ENCODE measurements at regions not wholly inside any gene's neighbourhood (a gene's known extent, or its start where the extent isn't known, plus 50 kb on each side); places are given as distances from the start of the nearest gene placed in this dataset.
"Not testable (repeated sequence)": the region's sequence is repeated elsewhere in the genome, so short reads cannot be mapped to it uniquely, and the experiment has no call there.

- DNase-seq (ENCODE audit: low spot score): no peak
These were observed 120.6 kb upstream of the JADE1 start for GRCh38 chr4:128688846-128689437.

- no peak for DNase-seq (ENCODE audit: low spot score)
These were observed 121.3 kb upstream of the JADE1 start for GRCh38 chr4:128688033-128688721.

GRCh38 chr4:128686810-128687209, 122.7 kb upstream of the JADE1 start:
- DNase-seq (ENCODE audit: low spot score): no peak

GRCh38 chr4:128686032-128686465, 123.5 kb upstream of the JADE1 start:
- DNase-seq (ENCODE audit: low spot score): no peak

GRCh38 chr4:128684016-128684415, 125.5 kb upstream of the JADE1 start:
- no peak for DNase-seq (ENCODE audit: low spot score)

DNA sequence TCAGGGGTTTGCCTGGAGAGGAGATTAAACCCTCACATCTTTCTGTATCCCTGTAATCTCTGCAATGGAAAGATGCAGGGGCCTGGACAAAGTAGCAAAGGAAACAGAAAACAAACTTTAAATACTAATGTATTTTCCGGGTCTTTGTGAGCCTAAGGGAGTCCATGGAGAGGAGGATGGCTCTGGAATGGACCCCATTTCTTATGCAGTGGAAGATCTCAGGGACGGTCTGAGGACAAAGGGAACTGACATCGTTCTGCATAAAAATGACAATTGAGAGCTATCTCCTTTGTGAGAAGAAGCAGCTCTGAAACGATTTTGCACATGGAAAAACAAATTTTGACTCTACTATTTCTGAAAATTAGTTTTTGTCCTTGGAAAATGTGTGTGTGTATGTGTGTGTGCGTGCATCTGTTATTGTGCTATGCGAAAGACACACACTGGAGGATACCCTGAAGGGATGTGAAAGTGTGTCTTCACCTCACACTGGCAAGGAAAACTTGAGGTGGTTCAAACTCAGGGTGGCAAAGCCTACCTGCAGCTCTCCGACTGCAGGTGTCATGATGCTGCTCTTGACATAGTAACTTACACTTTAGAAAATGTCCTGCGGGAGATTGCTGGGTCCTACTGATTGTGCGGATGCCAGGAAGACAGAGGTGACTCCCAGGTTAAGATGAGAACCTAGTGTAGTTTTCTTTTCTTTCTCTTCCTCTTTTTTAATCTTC, 126.4 kb upstream of the JADE1 start:
- DNase-seq (ENCODE audit: low spot score): no peak

- DNase-seq (ENCODE audit: low spot score): no peak
These were observed 133.4 kb upstream of the JADE1 start for GRCh38 chr4:128676095-128676494.

GRCh38 chr4:128675083-128675482, 134.4 kb upstream of the JADE1 start:
- DNase-seq (ENCODE audit: low spot score): no peak

- not testable (repeated sequence) for DNase-seq (ENCODE audit: low spot score)
These were observed 136.3 kb upstream of the JADE1 start for GRCh38 chr4:128673159-128673558.

GRCh38 chr4:128672596-128672995, 136.9 kb upstream of the JADE1 start:
- DNase-seq (ENCODE audit: low spot score): not testable (repeated sequence)

DNA sequence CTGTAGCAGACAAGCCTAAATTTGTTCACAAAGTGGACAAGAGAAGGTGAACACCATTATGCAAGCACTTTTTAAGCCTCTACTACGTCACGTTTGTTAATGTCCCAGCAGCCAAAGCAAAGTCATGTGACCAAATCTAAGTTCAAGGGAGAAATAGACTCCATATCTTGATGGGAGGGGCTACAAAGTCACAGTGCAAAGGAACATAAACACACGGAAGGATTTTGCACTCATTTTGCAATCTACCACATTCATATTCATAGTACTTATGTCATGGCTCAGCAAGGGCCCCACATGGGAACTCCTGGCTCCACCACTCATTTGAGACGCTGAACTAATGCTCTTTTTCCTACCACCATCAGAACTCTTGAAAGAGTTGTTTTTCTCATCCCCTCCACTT, 139.0 kb upstream of the JADE1 start:
- no peak for DNase-seq (ENCODE audit: low spot score)

DNA sequence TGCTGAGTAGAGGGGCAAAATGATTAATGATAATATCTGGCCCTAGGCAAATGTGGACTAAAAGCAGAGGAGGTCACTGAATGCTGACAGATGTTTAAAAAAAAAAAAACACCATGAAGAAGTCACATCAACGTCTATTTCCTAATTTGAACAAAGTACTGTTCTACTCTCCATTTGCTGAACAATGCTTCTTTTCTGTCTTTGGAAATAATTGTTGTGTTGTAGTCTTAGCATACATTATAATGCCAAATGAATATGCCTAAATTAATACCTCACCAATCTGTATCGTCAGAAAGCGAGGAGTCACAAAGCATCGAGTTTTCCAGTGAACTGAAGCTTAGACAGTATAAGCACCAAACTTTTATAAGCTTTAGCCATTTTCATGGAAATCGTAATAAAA, 140.9 kb upstream of the JADE1 start:
- no peak for DNase-seq (ENCODE audit: low spot score)

- no peak for DNase-seq (ENCODE audit: low spot score)
These were observed 144.0 kb upstream of the JADE1 start for GRCh38 chr4:128665514-128665913.

DNA sequence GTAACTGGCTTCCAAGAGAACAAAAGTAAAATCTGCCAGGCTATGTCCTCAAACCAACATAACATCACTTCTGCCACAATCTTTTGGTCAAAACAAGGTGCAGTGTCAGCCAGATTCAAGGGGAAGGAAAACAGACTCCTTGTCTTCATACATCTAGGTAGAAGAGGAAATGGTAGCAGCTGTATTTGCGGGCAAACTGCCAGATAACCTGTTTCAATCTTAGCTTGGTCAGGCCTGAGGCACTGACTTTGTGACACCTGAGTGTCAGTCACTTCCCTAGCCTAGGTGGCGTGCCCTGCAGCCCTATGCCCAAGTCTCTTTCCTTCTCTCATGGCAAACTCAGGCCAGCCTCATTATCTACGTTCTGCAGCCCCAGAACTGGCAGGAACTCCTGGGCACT, 146.2 kb upstream of the JADE1 start:
- no peak for DNase-seq (ENCODE audit: low spot score)

DNA sequence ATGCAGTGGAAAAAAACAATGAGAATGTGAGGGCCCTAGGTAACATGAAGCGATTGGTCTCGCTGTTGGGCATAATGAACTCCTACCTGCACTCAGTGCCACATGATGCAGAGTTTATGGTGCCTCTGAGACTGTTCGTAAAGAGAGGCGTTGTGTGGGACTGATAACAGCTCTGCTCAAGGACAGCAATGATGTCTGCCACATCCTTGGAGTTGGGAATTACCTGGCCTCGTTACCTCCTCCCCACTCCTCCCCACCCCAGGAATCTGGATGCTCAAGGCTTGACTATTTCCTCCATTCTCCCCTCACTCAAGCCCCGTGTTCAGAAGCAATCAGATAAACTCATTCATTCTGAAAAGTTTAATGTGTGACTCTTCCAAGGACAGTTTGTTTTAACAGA, 148.0 kb upstream of the JADE1 start:
- no peak for DNase-seq (ENCODE audit: low spot score)

GRCh38 chr4:128660361-128661215, 148.9 kb upstream of the JADE1 start:
- peak; percentile 52 for DNase-seq (ENCODE audit: low spot score)

- peak; percentile 25 for DNase-seq (ENCODE audit: low spot score)
These were observed 151.3 kb upstream of the JADE1 start for GRCh38 chr4:128658214-128658631.

GRCh38 chr4:128657638-128658037, 151.9 kb upstream of the JADE1 start:
- DNase-seq (ENCODE audit: low spot score): no peak

- no peak for DNase-seq (ENCODE audit: low spot score)
These were observed 155.0 kb upstream of the JADE1 start for GRCh38 chr4:128654465-128654864.

DNA sequence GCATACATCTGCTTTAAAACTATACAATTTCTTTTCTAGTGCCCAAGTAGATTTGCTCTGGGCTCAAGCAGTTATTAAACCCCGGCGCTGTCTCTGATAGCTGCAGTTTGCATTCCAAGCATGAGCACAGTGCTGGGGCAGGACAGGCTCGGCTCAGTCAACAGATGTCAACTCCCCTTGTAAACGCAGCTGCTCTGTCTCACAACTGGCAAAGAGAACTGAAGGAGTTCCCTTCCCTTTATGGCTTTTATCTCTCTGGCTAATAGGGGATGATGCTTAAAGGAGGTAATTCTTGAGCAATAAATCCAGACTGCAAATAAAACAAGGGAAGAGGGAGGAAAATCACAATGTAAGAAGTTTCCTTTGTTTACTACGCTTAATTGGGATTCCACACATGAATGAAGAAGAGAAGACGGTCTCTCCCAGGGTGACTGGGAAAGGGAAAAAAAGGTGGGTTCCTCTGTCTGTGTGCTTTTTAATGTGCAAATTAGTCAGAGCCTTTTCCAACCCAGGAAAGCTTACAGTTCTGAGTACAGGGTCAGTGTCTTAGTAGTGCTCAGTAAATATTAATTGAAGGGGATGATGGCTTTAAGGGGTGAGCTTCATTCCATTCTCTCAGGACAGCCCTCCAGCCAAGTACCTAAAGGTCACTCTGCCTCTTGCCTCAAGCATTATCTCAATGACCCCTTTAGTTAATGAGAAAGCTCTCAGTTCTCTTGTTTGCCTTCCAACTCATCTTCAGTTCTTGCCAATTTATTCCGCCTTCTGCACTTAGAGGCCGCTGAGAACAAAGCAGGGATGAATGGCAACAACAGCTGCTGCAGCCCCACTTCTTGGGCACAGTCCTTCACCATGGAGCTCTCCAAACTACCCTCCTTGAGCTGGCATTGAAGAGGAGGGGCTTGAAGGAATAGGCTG, 155.7 kb upstream of the JADE1 start:
- peak; percentile 36 for DNase-seq (ENCODE audit: low spot score)

DNA sequence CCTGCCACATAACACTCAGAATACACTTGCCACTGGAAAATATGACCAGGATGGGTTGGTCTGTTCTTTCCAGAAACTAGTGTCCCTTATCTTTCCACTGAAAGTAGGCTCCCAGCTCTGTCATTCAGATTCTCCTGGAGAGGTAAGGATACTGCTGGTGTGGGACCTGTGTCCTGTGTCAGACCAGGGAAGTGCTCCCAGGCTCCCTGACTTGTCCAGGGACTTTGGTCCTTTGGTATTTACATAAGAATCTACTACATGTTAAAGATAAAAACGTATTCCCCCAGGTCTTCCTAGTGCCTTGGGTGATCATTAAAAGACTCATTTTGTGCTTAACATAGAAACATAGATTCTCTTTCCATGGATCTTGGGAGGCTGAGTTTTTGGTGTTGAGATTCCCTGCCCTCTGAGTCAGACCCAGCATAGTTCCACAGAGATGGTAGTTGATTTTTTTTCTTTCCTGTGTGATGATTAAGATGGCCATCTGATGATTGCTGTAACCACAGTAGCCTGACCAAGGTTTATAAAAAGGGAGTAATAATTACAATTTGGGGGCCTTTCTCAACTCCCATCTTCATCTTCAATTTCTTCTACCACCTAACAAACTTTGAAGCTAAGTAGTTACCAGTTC, 159.8 kb upstream of the JADE1 start:
- DNase-seq (ENCODE audit: low spot score): peak; percentile 75
